Glomerular visceral epithelial cell (primary cell): ENCODE measurements at regions not wholly inside any gene's neighbourhood (a gene's known extent, or its start where the extent isn't known, plus 50 kb on each side); places are given as distances from the start of the nearest gene placed in this dataset.

ENCODE experiments used
- DNase-seq: peaks from one replicate; pipeline ENCODE4 v3.0.0-alpha.2; 2016; ENCODE audit errors: extremely low spot score

GRCh38 chr11:104338186-104338585 lies 174.2 kb upstream of the PDGFD start:
- DNase-seq, result no peak

- no peak for DNase-seq
These were observed 173.3 kb upstream of the PDGFD start for GRCh38 chr11:104337273-104337672.

- DNase-seq, result no peak
These were observed 170.0 kb upstream of the PDGFD start for GRCh38 chr11:104333977-104334376.

- no peak for DNase-seq
These were observed 168.2 kb upstream of the PDGFD start for GRCh38 chr11:104332110-104332509.

- DNase-seq, result no peak
These were observed 165.2 kb upstream of the PDGFD start for GRCh38 chr11:104329078-104329665.

GRCh38 chr11:104328512-104328907 lies 164.6 kb upstream of the PDGFD start:
- DNase-seq, result no peak

GRCh38 chr11:104327861-104328511 lies 164.0 kb upstream of the PDGFD start:
- DNase-seq, result no peak

- DNase-seq, result no peak
These were observed 161.1 kb upstream of the PDGFD start for GRCh38 chr11:104325093-104325492.

GRCh38 chr11:104324276-104324675 lies 160.3 kb upstream of the PDGFD start:
- no peak for DNase-seq

- DNase-seq, result no peak
These were observed 159.9 kb upstream of the PDGFD start for GRCh38 chr11:104323841-104324240.

- DNase-seq, result no peak
These were observed 158.7 kb upstream of the PDGFD start for GRCh38 chr11:104322696-104323095.

- no peak for DNase-seq
These were observed 157.0 kb upstream of the PDGFD start for GRCh38 chr11:104320956-104321355.

GRCh38 chr11:104320097-104320496 lies 156.2 kb upstream of the PDGFD start:
- DNase-seq, result no peak

GRCh38 chr11:104319396-104319795 lies 155.4 kb upstream of the PDGFD start:
- DNase-seq, result no peak

- no peak for DNase-seq
These were observed 143.0 kb upstream of the PDGFD start for GRCh38 chr11:104306862-104307474.

GRCh38 chr11:104301776-104302175 lies 137.8 kb upstream of the PDGFD start:
- DNase-seq, result no peak

GRCh38 chr11:104291646-104292045 lies 127.7 kb upstream of the PDGFD start:
- DNase-seq, result no peak

- DNase-seq, result no peak
These were observed 122.2 kb upstream of the PDGFD start for GRCh38 chr11:104286129-104286528.

- no peak for DNase-seq
These were observed 115.6 kb upstream of the PDGFD start for GRCh38 chr11:104279587-104279986.

GRCh38 chr11:104275992-104276391 lies 112.0 kb upstream of the PDGFD start:
- DNase-seq, result peak; percentile 13

GRCh38 chr11:104260456-104260855 lies 96.5 kb upstream of the PDGFD start:
- no peak for DNase-seq

GRCh38 chr11:104259121-104259610 lies 95.2 kb upstream of the PDGFD start:
- DNase-seq, result no peak

GRCh38 chr11:104256525-104256924 lies 92.6 kb upstream of the PDGFD start:
- no peak for DNase-seq
